Ascending aorta (tissue), 2 donors: ENCODE measurements at regions not wholly inside any gene's neighbourhood (a gene's known extent, or its start where the extent isn't known, plus 50 kb on each side); places are given as distances from the start of the nearest gene placed in this dataset.

ENCODE experiments used
- DNase-seq, 2 donors: peaks; one replicate each; pipeline ENCODE4 v3.0.0-alpha.2; 2019; ENCODE audit warnings: low spot score in 2 of 2
- H3K27ac ChIP-seq, 2 donors: fragments of 200-600 bp; sonication (generic); one replicate each; pipeline ENCODE4 v1.5.1; 2016 to 2017; ENCODE audit warnings: mild to moderate bottlenecking in 1 of 2
- H3K27me3 ChIP-seq: fragments of 200-600 bp; sonication (generic); one replicate; pipeline ENCODE4 v1.5.1; 2017
- H3K36me3 ChIP-seq, 2 donors: fragments of 200-600 bp; sonication (generic); one replicate each; pipeline ENCODE4 v1.5.1; 2016
- H3K4me1 ChIP-seq, 2 donors: fragments of 200-600 bp; sonication (generic); one replicate each; pipeline ENCODE4 v1.5.1; 2016 to 2017; ENCODE audit warnings: mild to moderate bottlenecking in 1 of 2
- H3K4me3 ChIP-seq, 2 donors: fragments of 200-600 bp; sonication (generic); one replicate each; pipeline ENCODE4 v1.5.1; 2016 to 2017; ENCODE audit warnings: mild to moderate bottlenecking in 1 of 2
- H3K9me3 ChIP-seq, 2 donors: fragments of 200-600 bp; sonication (generic); one replicate each; pipeline ENCODE4 v1.5.1; 2016
- intact Hi-C: fragments of 100-400 bp; cut with DNase I; formaldehyde crosslinking; loops from one replicate; pipeline ENCODE4 v1.15.1; 2023
- TF ChIP-seq, protein P1 (sequence below), 3 experiments: fragments of 200-600 bp in 2 of 3; fragments of 450-650 bp in 1 of 3; sonication (generic) in 2 of 3; IDR thresholded peaks; one replicate each; pipeline ENCODE4 v1.5.1; 2016 to 2019; ENCODE audit warnings: antibody characterized with exemption in 3 of 3, mild to moderate bottlenecking in 1 of 3, moderate library complexity in 1 of 3

DNA sequence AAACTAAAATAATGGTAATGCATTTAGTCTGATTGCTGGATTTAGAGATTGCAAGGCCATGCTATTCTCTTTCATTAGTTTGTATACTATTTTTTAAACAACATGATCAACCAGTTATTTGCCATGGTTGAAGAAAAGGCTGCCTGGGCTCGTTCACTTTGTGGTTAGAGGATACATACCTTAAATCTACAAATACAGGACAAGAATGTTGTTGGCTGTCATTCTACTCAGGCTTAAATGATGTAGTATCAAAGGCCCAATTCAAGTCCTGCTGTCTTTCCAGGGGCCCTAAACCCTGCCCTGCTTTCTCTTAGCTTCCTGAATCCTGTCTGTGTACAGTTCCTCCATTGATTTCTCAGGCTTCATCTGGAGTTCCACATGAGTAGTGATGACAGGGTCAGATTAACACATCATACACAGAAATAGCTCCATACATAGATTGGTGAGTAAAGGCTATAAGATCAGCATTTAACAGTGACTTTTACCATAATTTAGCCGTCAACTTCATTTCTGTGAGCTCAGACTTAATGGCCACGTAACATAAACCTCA lies 114.9 kb upstream of the GPRIN3 start:
- no peaks in the 10 kb centered on the region for H3K4me1 ChIP-seq
- TF ChIP-seq, protein P1, sequence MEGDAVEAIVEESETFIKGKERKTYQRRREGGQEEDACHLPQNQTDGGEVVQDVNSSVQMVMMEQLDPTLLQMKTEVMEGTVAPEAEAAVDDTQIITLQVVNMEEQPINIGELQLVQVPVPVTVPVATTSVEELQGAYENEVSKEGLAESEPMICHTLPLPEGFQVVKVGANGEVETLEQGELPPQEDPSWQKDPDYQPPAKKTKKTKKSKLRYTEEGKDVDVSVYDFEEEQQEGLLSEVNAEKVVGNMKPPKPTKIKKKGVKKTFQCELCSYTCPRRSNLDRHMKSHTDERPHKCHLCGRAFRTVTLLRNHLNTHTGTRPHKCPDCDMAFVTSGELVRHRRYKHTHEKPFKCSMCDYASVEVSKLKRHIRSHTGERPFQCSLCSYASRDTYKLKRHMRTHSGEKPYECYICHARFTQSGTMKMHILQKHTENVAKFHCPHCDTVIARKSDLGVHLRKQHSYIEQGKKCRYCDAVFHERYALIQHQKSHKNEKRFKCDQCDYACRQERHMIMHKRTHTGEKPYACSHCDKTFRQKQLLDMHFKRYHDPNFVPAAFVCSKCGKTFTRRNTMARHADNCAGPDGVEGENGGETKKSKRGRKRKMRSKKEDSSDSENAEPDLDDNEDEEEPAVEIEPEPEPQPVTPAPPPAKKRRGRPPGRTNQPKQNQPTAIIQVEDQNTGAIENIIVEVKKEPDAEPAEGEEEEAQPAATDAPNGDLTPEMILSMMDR (IDR thresholded peaks at IDR 0.05): no peak
- no peak overlapping the region for H3K4me3 ChIP-seq
- H3K9me3 ChIP-seq: no peaks in the 10 kb centered on the region
- H3K36me3 ChIP-seq: no peaks in the 10 kb centered on the region
- no peak for DNase-seq
- intact Hi-C loops: no loop called here
- H3K27me3 ChIP-seq: no peaks in the 10 kb centered on the region
- H3K27ac ChIP-seq: no peak overlapping the region

- DNase-seq: no peak
- no peaks in the 10 kb centered on the region for H3K4me1 ChIP-seq
- no peak overlapping the region for H3K27ac ChIP-seq
- H3K27me3 ChIP-seq: no peaks in the 10 kb centered on the region
- no peak overlapping the region for H3K4me3 ChIP-seq
- TF ChIP-seq, protein P1 (IDR thresholded peaks at IDR 0.05): no peak
- no peaks in the 10 kb centered on the region for H3K36me3 ChIP-seq
- intact Hi-C loops: no loop called here
- H3K9me3 ChIP-seq: no peaks in the 10 kb centered on the region
Measured at GRCh38 chr4:89420507-89420906, 112.9 kb upstream of the GPRIN3 start.

- H3K27me3 ChIP-seq: no peaks in the 10 kb centered on the region
- DNase-seq: no peak
- H3K36me3 ChIP-seq: no peaks in the 10 kb centered on the region
- intact Hi-C loops: no loop called here
- H3K9me3 ChIP-seq: no peaks in the 10 kb centered on the region
- TF ChIP-seq, protein P1 (IDR thresholded peaks at IDR 0.05): no peak
- H3K4me1 ChIP-seq: no peaks in the 10 kb centered on the region
- no peak overlapping the region for H3K4me3 ChIP-seq
- no peak overlapping the region for H3K27ac ChIP-seq
Measured at GRCh38 chr4:89419111-89419695, 111.6 kb upstream of the GPRIN3 start.

- H3K27me3 ChIP-seq: no peaks in the 10 kb centered on the region
- H3K9me3 ChIP-seq: no peaks in the 10 kb centered on the region
- H3K4me3 ChIP-seq: no peak overlapping the region
- no peaks in the 10 kb centered on the region for H3K36me3 ChIP-seq
- TF ChIP-seq, protein P1 (IDR thresholded peaks at IDR 0.05): no peak
- H3K27ac ChIP-seq: no peak overlapping the region
- H3K4me1 ChIP-seq: no peaks in the 10 kb centered on the region
- DNase-seq: no peak
- intact Hi-C loops: no loop called here
Measured at GRCh38 chr4:89416960-89417359, 109.4 kb upstream of the GPRIN3 start.

DNA sequence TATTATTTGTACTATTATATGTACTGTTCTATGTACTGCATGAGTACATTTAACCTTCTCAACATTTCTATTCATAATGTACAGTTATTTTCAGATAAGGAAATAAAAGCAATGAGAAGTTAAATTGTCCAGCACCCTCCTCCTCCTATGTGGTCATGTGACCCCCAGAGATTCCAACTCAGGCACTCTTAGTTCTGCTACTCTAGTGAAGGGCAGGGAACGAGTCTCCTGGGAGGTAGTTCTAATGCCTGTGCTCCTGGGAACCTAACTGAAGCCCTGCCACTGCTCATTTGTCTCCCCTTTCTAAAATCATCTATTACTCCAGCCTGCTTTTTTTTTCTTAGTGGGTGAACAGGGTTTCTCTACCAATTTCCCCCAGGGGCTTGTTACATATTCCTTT lies 105.9 kb upstream of the GPRIN3 start:
- no peak overlapping the region for H3K27ac ChIP-seq
- H3K36me3 ChIP-seq: no peaks in the 10 kb centered on the region
- TF ChIP-seq, protein P1 (IDR thresholded peaks at IDR 0.05): no peak
- H3K27me3 ChIP-seq: no peaks in the 10 kb centered on the region
- no peaks in the 10 kb centered on the region for H3K4me1 ChIP-seq
- H3K9me3 ChIP-seq: no peaks in the 10 kb centered on the region
- intact Hi-C loops: no loop called here
- DNase-seq: no peak
- no peak overlapping the region for H3K4me3 ChIP-seq
